A673 (cell line): ENCODE measurements at regions not wholly inside any gene's neighbourhood (a gene's known extent, or its start where the extent isn't known, plus 50 kb on each side); places are given as distances from the start of the nearest gene placed in this dataset.

Source experiments
- CTCF ChIP-seq: fragments of 300-800, 200-600 bp; sonication (generic); conservative IDR thresholded peaks from 2 replicates; pipeline ENCODE4 v1.5.1; 2017; ENCODE audit warnings: low read depth, mild to moderate bottlenecking, antibody characterized with exemption, low read length, moderate library complexity, mixed read lengths
- EZH2 ChIP-seq: fragments of 200-600 bp; sonication (generic); IDR thresholded peaks from 2 replicates; pipeline ENCODE4 v1.6.1; 2017; ENCODE audit warnings: borderline replicate concordance, low read depth, mild to moderate bottlenecking, mixed read lengths, antibody characterized with exemption, low read length; ENCODE audit not compliant: poor library complexity, severe bottlenecking

- TF ChIP-seq CTCF (no peak), EZH2 (no peak)
Observed at GRCh38 chr7:31236868-31237267, 103.7 kb downstream of the NEUROD6 start.
